HCT116 (cell line): ENCODE measurements at regions not wholly inside any gene's neighbourhood (a gene's known extent, or its start where the extent isn't known, plus 50 kb on each side); places are given as distances from the start of the nearest gene placed in this dataset.

Experiments
- ATAC-seq: fragments of 200-7000 bp; cut with Tn5 transposase; 2 replicates; pipeline ENCODE4 v1.9.1; 2020; ENCODE audit warnings: mild to moderate bottlenecking, moderate library complexity
- BruUV-seq: library from RNA; stranded (reverse); fragments of 400-500 nt; replicated peaks from 2 replicates; lab custom pipeline; 2021; lab: Mats Ljungman, UMichigan
- CTCF ChIA-PET: fragments of 300-600 bp; sonication (Branson Sonifier 250); formaldehyde crosslinking; loops from one replicate; lab custom pipeline; 2021; ENCODE audit warnings: antibody characterized with exemption; lab: Charles Lee
- POLR2A ChIA-PET: fragments of 300-600, 350-600 bp; sonication (Branson Sonifier 250); formaldehyde crosslinking; loops from one replicate; lab custom pipeline; 2021; ENCODE audit warnings: antibody characterized with exemption; lab: Charles Lee
- RAD21 ChIA-PET, 2 experiments: fragments of 300-600 bp; sonication (Branson Sonifier 250); formaldehyde crosslinking; loops; one replicate each; lab custom pipeline; 2023; ENCODE audit warnings: low total read pairs in 2 of 2; ENCODE audit not compliant: uncharacterized antibody in 2 of 2, unreplicated experiment in 2 of 2, low non-redundant PET in 1 of 2; lab: Charles Lee
- DNase-seq: peaks from one replicate; pipeline ENCODE4 v3.0.0-alpha.2; 2010; ENCODE audit warnings: low read depth, low spot score
- H2AFZ ChIP-seq: fragments of 200-600 bp; shearing (Covaris generic), sonication (generic); 2 replicates; pipeline ENCODE4 v1.6.1; 2017; ENCODE audit warnings: low read depth, mixed run types, mixed read lengths, antibody characterized with exemption, low read length; ENCODE audit not compliant: poor library complexity, severe bottlenecking
- H3K27ac ChIP-seq: 2 replicates; pipeline ENCODE4 v1.5.1; 2012; ENCODE audit warnings: low read depth, low read length
- H3K27me3 ChIP-seq: fragments of 200-600 bp; sonication (generic); 2 replicates; pipeline ENCODE4 v1.6.1; 2016; ENCODE audit warnings: mixed run types, low read length, mixed read lengths; ENCODE audit not compliant: insufficient read depth
- H3K36me3 ChIP-seq, 2 experiments: fragments of 200-500 bp in 1 of 2; fragments of 200-600 bp in 1 of 2; sonication (Bioruptor generic) in 1 of 2; sonication (generic) in 1 of 2; 2 replicates each; pipeline versions ENCODE4 v1.5.1 to v1.6.1; 2014 to 2016; ENCODE audit warnings: low read length in 2 of 2, inconsistent platforms in 1 of 2, mixed read lengths in 1 of 2, mixed run types in 1 of 2; ENCODE audit not compliant: insufficient read depth in 2 of 2, control insufficient read depth in 1 of 2
- H3K4me1 ChIP-seq, 2 experiments: fragments of 200-600 bp in 1 of 2; sonication (generic) in 1 of 2; 2 replicates each; pipeline versions ENCODE4 v1.5.1 to v1.6.1; 2012 to 2017; ENCODE audit warnings: low read length in 2 of 2, inconsistent platforms in 1 of 2, mild to moderate bottlenecking in 1 of 2, mixed read lengths in 1 of 2, mixed run types in 1 of 2, moderate library complexity in 1 of 2; ENCODE audit not compliant: insufficient read depth in 2 of 2, control insufficient read depth in 1 of 2
- H3K4me2 ChIP-seq: fragments of 200-600 bp; sonication (generic); 2 replicates; pipeline ENCODE4 v1.6.1; 2017; ENCODE audit warnings: mixed run types, low read length, mixed read lengths
- H3K4me3 ChIP-seq, 2 experiments: fragments of 200-600 bp in 1 of 2; sonication (generic) in 1 of 2; replicated peaks in 1 of 2; 2 replicates each; pipeline ENCODE4 v1.5.1; 2011 to 2016; ENCODE audit warnings: low read length in 2 of 2, control low read depth in 1 of 2, low read depth in 1 of 2, mild to moderate bottlenecking in 1 of 2, mixed read lengths in 1 of 2, mixed run types in 1 of 2
- H3K79me2 ChIP-seq: fragments of 200-600 bp; sonication (generic); 2 replicates; pipeline ENCODE4 v1.6.1; 2017; ENCODE audit warnings: mild to moderate bottlenecking, mixed run types, low read length, moderate library complexity, mixed read lengths; ENCODE audit not compliant: insufficient read depth
- H3K9ac ChIP-seq: fragments of 200-600 bp; sonication (generic); 2 replicates; pipeline ENCODE4 v1.6.1; 2016; ENCODE audit warnings: low read length, mixed read lengths
- H3K9me2 ChIP-seq: fragments of 200-600 bp; sonication (generic), shearing (Covaris generic); 2 replicates; pipeline ENCODE4 v1.6.1; 2017; ENCODE audit warnings: mixed run types, mild to moderate bottlenecking, moderate library complexity; ENCODE audit not compliant: insufficient read depth
- H3K9me3 ChIP-seq, 2 experiments: fragments of 200-500 bp in 1 of 2; fragments of 200-600 bp in 1 of 2; sonication (Bioruptor generic) in 1 of 2; sonication (generic) in 1 of 2; 2 replicates each; pipeline ENCODE4 v1.6.1; 2014 to 2017; ENCODE audit warnings: low read length in 2 of 2, mixed read lengths in 2 of 2, inconsistent platforms in 1 of 2, low read depth in 1 of 2, mild to moderate bottlenecking in 1 of 2, mixed run types in 1 of 2, moderate library complexity in 1 of 2; ENCODE audit not compliant: control insufficient read depth in 1 of 2, insufficient read depth in 1 of 2
- H4K20me1 ChIP-seq: fragments of 200-600 bp; sonication (generic), shearing (Covaris generic); 2 replicates; pipeline ENCODE4 v1.6.1; 2017; ENCODE audit warnings: mixed run types, mild to moderate bottlenecking, moderate library complexity; ENCODE audit not compliant: insufficient read depth
- ATF3 ChIP-seq: IDR thresholded peaks from 2 replicates; pipeline ENCODE4 v1.6.1; 2012
- CEBPB ChIP-seq: IDR thresholded peaks from 2 replicates; pipeline ENCODE4 v1.6.1; 2012; ENCODE audit warnings: low read depth
- EGR1 ChIP-seq: IDR thresholded peaks from 2 replicates; pipeline ENCODE4 v1.6.1; 2012; ENCODE audit warnings: low read depth
- EZH2 ChIP-seq: fragments of 200-600 bp; sonication (generic); IDR thresholded peaks from 2 replicates; pipeline ENCODE4 v1.6.1; 2017; ENCODE audit warnings: antibody characterized with exemption, mixed run types
- EZH2phosphoT487 ChIP-seq: fragments of 200-600 bp; IDR thresholded peaks from 2 replicates; pipeline ENCODE4 v1.6.1; 2018; ENCODE audit warnings: antibody characterized with exemption, borderline replicate concordance
- FOSL1 ChIP-seq: IDR thresholded peaks from 2 replicates; pipeline ENCODE4 v1.6.1; 2012; ENCODE audit warnings: low read depth
- JUND ChIP-seq: IDR thresholded peaks from 2 replicates; pipeline ENCODE4 v1.6.1; 2012
- POLR2A ChIP-seq: IDR thresholded peaks from 2 replicates; pipeline ENCODE4 v1.7.0; 2011; ENCODE audit warnings: borderline replicate concordance; ENCODE audit not compliant: insufficient read depth, insufficient read length; ENCODE audit errors: extremely low read depth
- RAD21 ChIP-seq: IDR thresholded peaks from 2 replicates; pipeline ENCODE4 v1.6.1; 2012; ENCODE audit warnings: low read depth, mild to moderate bottlenecking
- SIN3A ChIP-seq: IDR thresholded peaks from 2 replicates; pipeline ENCODE4 v1.6.1; 2012; ENCODE audit warnings: low read depth
- SP1 ChIP-seq: IDR thresholded peaks from 2 replicates; pipeline ENCODE4 v1.6.1; 2012; ENCODE audit warnings: low read depth
- SRF ChIP-seq: IDR thresholded peaks from 2 replicates; pipeline ENCODE4 v1.6.1; 2012; ENCODE audit warnings: low read depth
- TCF7L2 ChIP-seq: IDR thresholded peaks from 2 replicates; pipeline ENCODE4 v1.7.0; 2011; ENCODE audit warnings: borderline replicate concordance, inconsistent platforms; ENCODE audit not compliant: insufficient read depth, insufficient read length; ENCODE audit errors: extremely low read depth
- YY1 ChIP-seq: IDR thresholded peaks from 2 replicates; pipeline ENCODE4 v1.6.1; 2011; ENCODE audit warnings: low read length, low read depth, moderate library complexity, mild to moderate bottlenecking; ENCODE audit not compliant: insufficient replicate concordance; ENCODE audit errors: extremely low read depth
- ZNF274 ChIP-seq: fragments of 200-500 bp; sonication (Bioruptor generic); IDR thresholded peaks from 2 replicates; pipeline ENCODE4 v1.6.1; 2014; ENCODE audit warnings: mild to moderate bottlenecking, low read depth, low read length, inconsistent platforms
- intact Hi-C: fragments of 100-400 bp; cut with micrococcal nuclease; formaldehyde crosslinking; loops from 2 replicates; pipeline ENCODE4 v1.10.0; 2022
- TF ChIP-seq, protein P1 (sequence below): IDR thresholded peaks from 2 replicates; pipeline ENCODE4 v1.6.1; 2012; ENCODE audit warnings: low read depth
- TF ChIP-seq, protein P2 (sequence below): IDR thresholded peaks from 2 replicates; pipeline ENCODE4 v1.6.1; 2012

DNA sequence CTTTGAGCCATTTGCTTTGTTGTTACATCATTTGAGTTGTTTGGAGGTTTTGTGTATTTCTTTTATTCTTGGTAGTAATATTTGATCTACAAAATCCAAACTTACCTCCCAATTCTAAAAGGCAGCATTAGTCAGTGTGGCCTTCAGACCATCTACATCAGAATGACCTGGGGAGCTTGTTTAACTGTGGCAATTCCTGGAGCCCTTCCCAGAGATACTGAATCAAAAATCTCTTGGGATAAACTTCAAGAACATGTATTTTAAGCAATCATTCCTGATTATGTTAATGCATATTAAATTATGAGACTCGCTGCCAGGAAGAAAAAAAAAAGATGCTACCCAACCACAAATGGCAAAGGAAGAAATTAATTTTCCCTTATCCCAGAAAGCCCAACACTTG is 268.9 kb upstream of the PDE4D start:
- DNase-seq (no peak), ATAC-seq (no peak)
- no peaks in the 10 kb centered on the region for H4K20me1 ChIP-seq
- TF ChIP-seq CEBPB (no peak), FOSL1 (no peak), POLR2A (no peak), SRF (no peak), EGR1 (no peak), ATF3 (no peak), YY1 (no peak), EZH2phosphoT487 (no peak), EZH2 (no peak), SP1 (no peak), ZNF274 (no peak), SIN3A (no peak)
- H3K79me2 ChIP-seq = no peaks in the 10 kb centered on the region
- H3K9me3 ChIP-seq = no peaks in the 10 kb centered on the region
- CTCF ChIA-PET = no interaction called here
- no peak overlapping the region for H3K4me2 ChIP-seq
- no peaks in the 10 kb centered on the region for H3K9me2 ChIP-seq
- BruUV-seq = no TSS peak
- H3K9ac ChIP-seq = no peak overlapping the region
- H3K4me1 ChIP-seq = no peaks in the 10 kb centered on the region
- no peak overlapping the region for H3K4me3 ChIP-seq
- no peak overlapping the region for H2AFZ ChIP-seq
- H3K36me3 ChIP-seq = no peaks in the 10 kb centered on the region
- POLR2A ChIA-PET = no interaction called here
- RAD21 ChIA-PET = no interaction called here
- no peaks in the 10 kb centered on the region for H3K27me3 ChIP-seq
- no peak overlapping the region for H3K27ac ChIP-seq
- intact Hi-C loops = loop anchor here (5.0 kb wide), 1 partner anchor 350 kb away; no protein-coding TSS in a partner anchor

GRCh38 chr5:60161340-60161934 is 267.9 kb upstream of the PDE4D start:
- no TSS peak for BruUV-seq
- ATAC-seq = peak; percentile 42; the same call in 1 of the 2 replicates
- RAD21 ChIA-PET = no interaction called here
- intact Hi-C loops = loop anchor here (5.0 kb wide), 1 partner anchor 349 kb away; no protein-coding TSS in a partner anchor
- H3K36me3 ChIP-seq = no peaks in the 10 kb centered on the region
- DNase-seq = peak; percentile 8
- CTCF ChIA-PET = no interaction called here
- H3K9me2 ChIP-seq = no peaks in the 10 kb centered on the region
- H3K4me2 ChIP-seq = no peak overlapping the region
- no peaks in the 10 kb centered on the region for H3K79me2 ChIP-seq
- no peak overlapping the region for H3K4me3 ChIP-seq
- H3K27ac ChIP-seq = no peak overlapping the region
- POLR2A ChIA-PET = no interaction called here
- H3K4me1 ChIP-seq = no peaks in the 10 kb centered on the region
- no peak overlapping the region for H3K9ac ChIP-seq
- H3K9me3 ChIP-seq = no peaks in the 10 kb centered on the region
- H4K20me1 ChIP-seq = no peaks in the 10 kb centered on the region
- no peaks in the 10 kb centered on the region for H3K27me3 ChIP-seq
- no peak overlapping the region for H2AFZ ChIP-seq
- TF ChIP-seq JUND (no peak), POLR2A (no peak), EZH2 (no peak), TCF7L2 (no peak), RAD21 (peak; percentile 37)
- TF ChIP-seq, protein P1, sequence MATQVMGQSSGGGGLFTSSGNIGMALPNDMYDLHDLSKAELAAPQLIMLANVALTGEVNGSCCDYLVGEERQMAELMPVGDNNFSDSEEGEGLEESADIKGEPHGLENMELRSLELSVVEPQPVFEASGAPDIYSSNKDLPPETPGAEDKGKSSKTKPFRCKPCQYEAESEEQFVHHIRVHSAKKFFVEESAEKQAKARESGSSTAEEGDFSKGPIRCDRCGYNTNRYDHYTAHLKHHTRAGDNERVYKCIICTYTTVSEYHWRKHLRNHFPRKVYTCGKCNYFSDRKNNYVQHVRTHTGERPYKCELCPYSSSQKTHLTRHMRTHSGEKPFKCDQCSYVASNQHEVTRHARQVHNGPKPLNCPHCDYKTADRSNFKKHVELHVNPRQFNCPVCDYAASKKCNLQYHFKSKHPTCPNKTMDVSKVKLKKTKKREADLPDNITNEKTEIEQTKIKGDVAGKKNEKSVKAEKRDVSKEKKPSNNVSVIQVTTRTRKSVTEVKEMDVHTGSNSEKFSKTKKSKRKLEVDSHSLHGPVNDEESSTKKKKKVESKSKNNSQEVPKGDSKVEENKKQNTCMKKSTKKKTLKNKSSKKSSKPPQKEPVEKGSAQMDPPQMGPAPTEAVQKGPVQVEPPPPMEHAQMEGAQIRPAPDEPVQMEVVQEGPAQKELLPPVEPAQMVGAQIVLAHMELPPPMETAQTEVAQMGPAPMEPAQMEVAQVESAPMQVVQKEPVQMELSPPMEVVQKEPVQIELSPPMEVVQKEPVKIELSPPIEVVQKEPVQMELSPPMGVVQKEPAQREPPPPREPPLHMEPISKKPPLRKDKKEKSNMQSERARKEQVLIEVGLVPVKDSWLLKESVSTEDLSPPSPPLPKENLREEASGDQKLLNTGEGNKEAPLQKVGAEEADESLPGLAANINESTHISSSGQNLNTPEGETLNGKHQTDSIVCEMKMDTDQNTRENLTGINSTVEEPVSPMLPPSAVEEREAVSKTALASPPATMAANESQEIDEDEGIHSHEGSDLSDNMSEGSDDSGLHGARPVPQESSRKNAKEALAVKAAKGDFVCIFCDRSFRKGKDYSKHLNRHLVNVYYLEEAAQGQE = no peak
- TF ChIP-seq, protein P2, sequence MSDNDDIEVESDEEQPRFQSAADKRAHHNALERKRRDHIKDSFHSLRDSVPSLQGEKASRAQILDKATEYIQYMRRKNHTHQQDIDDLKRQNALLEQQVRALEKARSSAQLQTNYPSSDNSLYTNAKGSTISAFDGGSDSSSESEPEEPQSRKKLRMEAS = no peak
